ENCODE measurements at regions not wholly inside any gene's neighbourhood (a gene's known extent, or its start where the extent isn't known, plus 50 kb on each side); places are given as distances from the start of the nearest gene placed in this dataset.
A peak's percentile ranks its signal among the peaks of the same experiment; 100 is the strongest.

GRCh38 chr20:50293284-50294139, 102.9 kb downstream of the CEBPB start:
- Histone ChIP-seq H3K4me1 (ENCODE audit: control insufficient read depth, insufficient read depth, low read depth, low read length) (peaks cover 29% of the 10 kb centered on the region), H3K23ac (ENCODE audit: low read length in 2 of 2) (no peak overlapping the region), H3K4ac (ENCODE audit: low read depth in 1 of 2, low read length in 2 of 2) (peak overlapping the region; percentile 57 to 99), H4K8ac (ENCODE audit: low read length) (peak overlapping the region; percentile 87), H3K9ac (ENCODE audit: low read length) (peak overlapping the region; percentile 81), H4K91ac (ENCODE audit: low read length) (peak overlapping the region; percentile 99), H3K18ac (ENCODE audit: low read depth in 1 of 2, low read length in 2 of 2) (peak overlapping the region; percentile 96 to 98), H3K9me3 (ENCODE audit: control insufficient read depth, low read length) (no peaks in the 10 kb centered on the region), H2BK12ac (ENCODE audit: low read length in 2 of 2) (peak overlapping the region; percentile 93 to 100), H2BK5ac (ENCODE audit: low read depth, low read length, poor library complexity, severe bottlenecking) (no peak overlapping the region), H3K27me3 (ENCODE audit: control insufficient read depth in 1 of 2, insufficient read depth in 1 of 2, low read length in 2 of 2) (no peaks in the 10 kb centered on the region), H3K79me1 (replicated peaks; ENCODE audit: low read length, poor library complexity, severe bottlenecking) (no peaks in the 10 kb centered on the region), H3K14ac (ENCODE audit: low read length in 2 of 2) (peak overlapping the region in 1 of 2 experiments; percentile 64), H3K4me2 (ENCODE audit: low read length, poor library complexity, severe bottlenecking) (no peak overlapping the region), H2BK120ac (ENCODE audit: low read depth, low read length) (peak overlapping the region; percentile 98), H2AK5ac (ENCODE audit: low read length, severe bottlenecking) (peak overlapping the region; percentile 65), H2BK15ac (ENCODE audit: low read depth, poor library complexity, severe bottlenecking) (peak overlapping the region; percentile 96), H3K27ac (ENCODE audit: low read length, poor library complexity, severe bottlenecking) (no peak overlapping the region), H2AFZ (ENCODE audit: low read depth, low read length) (no peak overlapping the region), H3K4me3 (ENCODE audit: insufficient read depth in 1 of 2, low read depth in 1 of 2, low read length in 2 of 2) (no peak overlapping the region), H3K36me3 (ENCODE audit: control insufficient read depth in 1 of 2, insufficient read depth in 2 of 2, low read depth in 1 of 2, low read length in 2 of 2) (no peaks in the 10 kb centered on the region)
- WGBS: 89% methylated on average over 20 of the region's 21 CpGs
- DNase-seq: peak; percentile 40

GRCh38 chr20:50294164-50295088, 103.8 kb downstream of the CEBPB start:
- peak overlapping the region; percentile 99 for H4K91ac ChIP-seq (ENCODE audit: low read length)
- peaks cover 29% of the 10 kb centered on the region for H3K4me1 ChIP-seq (ENCODE audit: control insufficient read depth, insufficient read depth, low read depth, low read length)

GRCh38 chr20:50295345-50295744, 104.7 kb downstream of the CEBPB start:
- peak overlapping the region; percentile 40 to 98 for H3K18ac ChIP-seq (ENCODE audit: low read depth in 1 of 2, low read length in 2 of 2)

More at GRCh38 chr20:50294164-50295088, 103.8 kb downstream of the CEBPB start:
- Histone ChIP-seq H3K9ac (ENCODE audit: low read length) (peak overlapping the region; percentile 21), H3K4ac (ENCODE audit: low read depth in 1 of 2, low read length in 2 of 2) (peak overlapping the region; percentile 57 to 99), H3K27ac (ENCODE audit: low read length, poor library complexity, severe bottlenecking) (no peak overlapping the region), H2BK15ac (ENCODE audit: low read depth, poor library complexity, severe bottlenecking) (peak overlapping the region; percentile 96), H3K14ac (ENCODE audit: low read length in 2 of 2) (peak overlapping the region in 1 of 2 experiments; percentile 86), H3K18ac (ENCODE audit: low read depth in 1 of 2, low read length in 2 of 2) (peak overlapping the region; percentile 96 to 98), H3K9me3 (ENCODE audit: control insufficient read depth, low read length) (no peaks in the 10 kb centered on the region), H2BK12ac (ENCODE audit: low read length in 2 of 2) (peak overlapping the region; percentile 93 to 100), H3K4me2 (ENCODE audit: low read length, poor library complexity, severe bottlenecking) (no peak overlapping the region), H4K8ac (ENCODE audit: low read length) (peak overlapping the region; percentile 71), H2AK5ac (ENCODE audit: low read length, severe bottlenecking) (peak overlapping the region; percentile 24), H3K23ac (ENCODE audit: low read length in 2 of 2) (peak overlapping the region in 1 of 2 experiments; percentile 67), H3K79me1 (replicated peaks; ENCODE audit: low read length, poor library complexity, severe bottlenecking) (no peaks in the 10 kb centered on the region), H2AFZ (ENCODE audit: low read depth, low read length) (no peak overlapping the region), H3K36me3 (ENCODE audit: control insufficient read depth in 1 of 2, insufficient read depth in 2 of 2, low read depth in 1 of 2, low read length in 2 of 2) (no peaks in the 10 kb centered on the region), H3K27me3 (ENCODE audit: control insufficient read depth in 1 of 2, insufficient read depth in 1 of 2, low read length in 2 of 2) (no peaks in the 10 kb centered on the region), H2BK5ac (ENCODE audit: low read depth, low read length, poor library complexity, severe bottlenecking) (no peak overlapping the region), H2BK120ac (ENCODE audit: low read depth, low read length) (peak overlapping the region; percentile 98), H3K4me3 (ENCODE audit: insufficient read depth in 1 of 2, low read depth in 1 of 2, low read length in 2 of 2) (no peak overlapping the region)
- 84% methylated on average over 17 of the region's 18 CpGs for WGBS
- DNase-seq: peak; percentile 39

More at GRCh38 chr20:50295345-50295744, 104.7 kb downstream of the CEBPB start:
- Histone ChIP-seq H3K4me3 (ENCODE audit: insufficient read depth in 1 of 2, low read depth in 1 of 2, low read length in 2 of 2) (no peak overlapping the region), H3K9me3 (ENCODE audit: control insufficient read depth, low read length) (no peaks in the 10 kb centered on the region), H3K4me1 (ENCODE audit: control insufficient read depth, insufficient read depth, low read depth, low read length) (peaks cover 29% of the 10 kb centered on the region), H3K4me2 (ENCODE audit: low read length, poor library complexity, severe bottlenecking) (no peak overlapping the region), H3K4ac (ENCODE audit: low read depth in 1 of 2, low read length in 2 of 2) (peak overlapping the region; percentile 66 to 75), H2BK120ac (ENCODE audit: low read depth, low read length) (peak overlapping the region; percentile 56), H3K36me3 (ENCODE audit: control insufficient read depth in 1 of 2, insufficient read depth in 2 of 2, low read depth in 1 of 2, low read length in 2 of 2) (no peaks in the 10 kb centered on the region), H3K9ac (ENCODE audit: low read length) (peak overlapping the region; percentile 21), H2AFZ (ENCODE audit: low read depth, low read length) (no peak overlapping the region), H2BK15ac (ENCODE audit: low read depth, poor library complexity, severe bottlenecking) (peak overlapping the region; percentile 75), H3K27ac (ENCODE audit: low read length, poor library complexity, severe bottlenecking) (no peak overlapping the region), H3K27me3 (ENCODE audit: control insufficient read depth in 1 of 2, insufficient read depth in 1 of 2, low read length in 2 of 2) (no peaks in the 10 kb centered on the region), H2BK12ac (ENCODE audit: low read length in 2 of 2) (peak overlapping the region; percentile 93 to 100), H3K14ac (ENCODE audit: low read length in 2 of 2) (no peak overlapping the region), H2BK5ac (ENCODE audit: low read depth, low read length, poor library complexity, severe bottlenecking) (no peak overlapping the region), H2AK5ac (ENCODE audit: low read length, severe bottlenecking) (no peak overlapping the region), H4K8ac (ENCODE audit: low read length) (peak overlapping the region; percentile 53), H3K79me1 (replicated peaks; ENCODE audit: low read length, poor library complexity, severe bottlenecking) (no peaks in the 10 kb centered on the region), H3K23ac (ENCODE audit: low read length in 2 of 2) (no peak overlapping the region), H4K91ac (ENCODE audit: low read length) (peak overlapping the region; percentile 96)
- 97% methylated on average over 5 of the region's 5 CpGs for WGBS
- DNase-seq: no peak

Measured in mesenchymal stem cell (in vitro differentiated cells and primary cell).